SK-N-MC (cell line): ENCODE measurements at regions not wholly inside any gene's neighbourhood (a gene's known extent, or its start where the extent isn't known, plus 50 kb on each side); places are given as distances from the start of the nearest gene placed in this dataset.

Experiments used
- EZH2 ChIP-seq: fragments of 200-600 bp; sonication (generic); IDR thresholded peaks from one replicate; pipeline ENCODE4 v1.6.1; 2017; ENCODE audit warnings: antibody characterized with exemption
- FOXP2 ChIP-seq: optimal IDR thresholded peaks from 2 replicates; pipeline ENCODE3; 2011; ENCODE audit warnings: mild to moderate bottlenecking, moderate library complexity; ENCODE audit not compliant: insufficient read depth; ENCODE audit errors: extremely low read length, control extremely low read depth

DNA sequence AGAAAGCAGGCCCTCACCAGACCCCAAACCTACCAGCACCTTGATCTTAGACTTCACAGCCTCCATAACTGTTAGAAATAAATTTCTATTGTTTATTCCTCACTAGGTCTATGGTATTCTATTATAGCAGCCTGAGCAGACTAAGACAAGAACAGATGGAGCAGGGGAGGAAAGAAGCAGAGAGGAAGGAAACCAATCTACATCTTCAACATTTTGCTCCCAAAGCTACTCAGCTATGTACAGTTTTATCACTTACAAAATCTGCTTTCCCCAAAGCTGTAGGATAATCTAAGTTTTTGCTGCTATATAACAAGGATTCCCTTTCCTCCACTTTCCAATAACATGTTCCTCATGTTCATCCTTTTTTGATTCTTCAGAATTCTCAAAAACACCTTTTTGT, 274.4 kb upstream of the CHAC2 start:
- no peak for TF ChIP-seq FOXP2
- TF ChIP-seq EZH2 = no peak
